GM12874 (cell line): ENCODE measurements at regions not wholly inside any gene's neighbourhood (a gene's known extent, or its start where the extent isn't known, plus 50 kb on each side); places are given as distances from the start of the nearest gene placed in this dataset.

ENCODE experiments used
- TF ChIP-seq, protein P1 (sequence below): IDR thresholded peaks from 2 replicates; pipeline ENCODE4 v1.5.1; 2011; ENCODE audit warnings: low read depth, mild to moderate bottlenecking, control low read depth, low read length, moderate library complexity; ENCODE audit not compliant: insufficient read depth

DNA sequence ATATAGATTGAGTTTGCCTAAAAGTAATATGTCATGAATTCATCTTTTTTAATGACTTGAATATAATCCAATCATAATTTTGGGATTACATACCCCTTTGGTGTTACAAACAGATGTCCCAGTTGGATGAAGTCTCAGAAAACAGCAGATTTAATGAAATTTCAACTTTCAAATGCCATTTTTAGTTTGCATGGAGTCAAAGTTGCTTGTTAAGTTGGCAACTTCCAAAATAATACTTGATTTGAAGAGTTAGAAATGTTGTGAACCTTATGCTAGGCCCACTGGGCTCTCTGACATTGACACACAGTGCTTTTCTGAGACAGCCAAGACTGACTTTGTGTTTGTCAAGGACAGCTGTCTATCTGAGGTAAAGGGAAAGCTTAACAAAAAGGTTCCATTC, 248.1 kb downstream of the KIF20B start:
- TF ChIP-seq, protein P1, sequence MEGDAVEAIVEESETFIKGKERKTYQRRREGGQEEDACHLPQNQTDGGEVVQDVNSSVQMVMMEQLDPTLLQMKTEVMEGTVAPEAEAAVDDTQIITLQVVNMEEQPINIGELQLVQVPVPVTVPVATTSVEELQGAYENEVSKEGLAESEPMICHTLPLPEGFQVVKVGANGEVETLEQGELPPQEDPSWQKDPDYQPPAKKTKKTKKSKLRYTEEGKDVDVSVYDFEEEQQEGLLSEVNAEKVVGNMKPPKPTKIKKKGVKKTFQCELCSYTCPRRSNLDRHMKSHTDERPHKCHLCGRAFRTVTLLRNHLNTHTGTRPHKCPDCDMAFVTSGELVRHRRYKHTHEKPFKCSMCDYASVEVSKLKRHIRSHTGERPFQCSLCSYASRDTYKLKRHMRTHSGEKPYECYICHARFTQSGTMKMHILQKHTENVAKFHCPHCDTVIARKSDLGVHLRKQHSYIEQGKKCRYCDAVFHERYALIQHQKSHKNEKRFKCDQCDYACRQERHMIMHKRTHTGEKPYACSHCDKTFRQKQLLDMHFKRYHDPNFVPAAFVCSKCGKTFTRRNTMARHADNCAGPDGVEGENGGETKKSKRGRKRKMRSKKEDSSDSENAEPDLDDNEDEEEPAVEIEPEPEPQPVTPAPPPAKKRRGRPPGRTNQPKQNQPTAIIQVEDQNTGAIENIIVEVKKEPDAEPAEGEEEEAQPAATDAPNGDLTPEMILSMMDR = no peak

DNA sequence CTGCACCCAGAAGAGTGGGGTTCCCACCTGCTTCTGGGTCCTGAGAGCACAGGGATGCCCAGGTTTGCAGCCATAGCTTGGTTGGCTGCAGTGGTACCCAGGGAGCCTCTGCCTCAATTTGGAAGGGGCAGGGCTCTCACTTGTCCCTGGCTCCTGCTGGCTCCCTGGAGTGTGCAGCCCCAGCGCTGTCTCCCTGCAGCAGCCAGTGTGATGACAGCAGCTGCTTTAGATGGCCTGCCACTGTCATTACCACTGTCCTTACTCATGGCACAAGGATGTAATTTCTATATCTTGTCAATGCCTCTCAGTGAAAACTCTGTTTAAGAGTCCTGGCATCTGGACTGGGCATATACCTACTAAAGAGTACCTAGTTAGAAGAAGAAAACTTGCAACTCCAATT, 250.9 kb downstream of the KIF20B start:
- TF ChIP-seq, protein P1 = no peak

DNA sequence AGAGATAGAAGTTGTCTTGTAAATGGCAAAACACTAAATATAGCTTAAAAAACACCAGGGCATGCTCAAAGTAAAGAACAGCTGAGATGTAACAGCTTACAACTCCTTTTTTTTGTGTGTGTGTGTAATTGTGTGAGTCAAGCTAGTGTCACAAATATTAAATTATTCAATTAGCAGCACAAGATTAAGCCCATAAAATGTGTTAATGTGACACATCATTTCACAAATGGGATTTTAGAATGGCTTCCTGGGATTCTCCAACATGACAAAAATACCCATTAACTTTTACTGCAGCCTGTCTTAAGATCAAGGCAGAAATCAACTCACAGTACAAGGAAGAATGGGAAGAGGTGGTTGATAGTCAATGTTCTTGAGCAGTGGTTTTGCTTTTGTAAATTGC, 251.4 kb downstream of the KIF20B start:
- TF ChIP-seq, protein P1 = no peak

DNA sequence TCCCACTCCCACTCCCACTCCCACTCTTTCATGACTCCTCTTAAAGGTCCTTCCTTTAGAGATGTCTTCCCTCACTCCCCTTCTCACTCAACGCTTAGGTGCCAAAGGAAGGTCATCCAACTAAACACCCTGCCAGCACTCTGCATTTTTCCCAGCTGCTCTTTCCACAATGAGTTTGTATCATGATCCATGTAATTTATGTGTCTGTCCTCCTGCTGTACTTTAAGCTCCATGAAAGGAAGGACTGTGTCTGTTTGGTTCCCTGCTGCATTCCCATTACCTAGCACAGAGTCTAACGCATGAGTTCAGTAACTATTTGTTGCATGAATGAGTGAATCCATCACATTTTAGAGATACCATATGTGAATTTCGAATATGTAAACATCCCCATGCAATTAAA, 252.7 kb downstream of the KIF20B start:
- TF ChIP-seq, protein P1 = no peak

DNA sequence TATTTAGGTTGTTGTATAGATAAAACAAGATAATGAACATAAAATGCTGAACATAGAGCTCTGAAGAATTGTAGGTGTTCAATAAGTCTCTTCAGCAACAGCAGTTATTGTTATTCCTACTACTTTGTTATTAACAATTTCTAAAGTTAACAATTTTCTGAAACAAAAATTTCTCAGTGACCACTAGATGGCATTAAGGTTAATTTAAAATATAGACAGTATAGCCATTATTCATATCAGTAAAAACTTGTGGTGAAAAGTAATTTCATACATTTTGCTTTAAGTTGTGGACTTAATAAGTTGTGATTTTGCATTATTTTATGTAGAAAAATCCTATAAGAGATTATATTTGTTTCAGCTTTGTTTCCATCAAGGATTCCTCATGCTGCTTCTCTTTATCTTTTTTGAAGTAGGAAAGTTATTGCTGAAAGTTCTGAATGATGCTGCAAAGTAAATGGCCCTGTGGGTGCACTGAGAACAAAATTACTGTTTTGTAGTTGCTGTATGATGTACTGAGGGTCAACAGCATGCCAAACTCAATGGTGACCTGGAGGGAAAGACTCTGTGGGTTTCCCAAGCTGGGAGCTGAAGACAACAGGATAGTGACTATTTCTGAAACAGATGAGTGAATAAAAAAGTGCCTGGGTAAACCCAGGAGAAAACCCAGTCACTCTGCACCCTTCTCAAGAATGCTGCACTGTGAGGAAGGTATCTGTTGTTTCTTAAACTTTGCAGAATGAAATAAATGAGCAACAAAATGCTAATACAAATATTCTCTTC, 253.6 kb downstream of the KIF20B start:
- TF ChIP-seq, protein P1 = no peak

DNA sequence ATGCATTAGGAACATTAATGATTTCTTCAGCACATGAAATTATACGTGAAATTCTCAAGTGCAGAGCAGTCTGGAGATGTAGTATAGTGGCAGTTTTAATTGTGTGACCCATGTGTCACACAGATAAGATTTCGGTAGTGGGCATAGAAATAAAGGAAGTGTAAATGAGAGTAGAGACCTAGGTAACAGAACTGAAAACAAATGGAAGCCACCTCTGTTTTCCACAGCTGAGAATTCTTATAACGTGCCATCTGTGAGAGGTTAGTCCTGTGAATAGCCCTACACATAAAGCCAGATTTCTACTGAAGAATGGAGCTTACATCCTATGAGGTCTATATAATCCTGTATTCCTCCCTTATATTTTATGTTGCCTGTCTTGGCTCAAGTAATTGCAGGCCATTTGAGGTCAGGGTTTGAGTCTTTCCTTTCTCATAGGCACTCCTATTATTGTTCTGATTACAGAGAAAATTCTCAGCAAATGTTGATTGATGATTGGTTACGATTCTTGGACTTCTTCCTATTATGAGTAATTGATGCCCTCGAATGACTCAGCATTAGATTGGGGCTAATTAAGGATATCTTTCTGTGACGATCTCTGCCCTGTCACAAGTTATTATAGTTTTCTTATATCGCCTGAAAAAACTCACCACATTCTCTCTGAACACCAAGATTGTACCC, 258.2 kb downstream of the KIF20B start:
- TF ChIP-seq, protein P1 = no peak

DNA sequence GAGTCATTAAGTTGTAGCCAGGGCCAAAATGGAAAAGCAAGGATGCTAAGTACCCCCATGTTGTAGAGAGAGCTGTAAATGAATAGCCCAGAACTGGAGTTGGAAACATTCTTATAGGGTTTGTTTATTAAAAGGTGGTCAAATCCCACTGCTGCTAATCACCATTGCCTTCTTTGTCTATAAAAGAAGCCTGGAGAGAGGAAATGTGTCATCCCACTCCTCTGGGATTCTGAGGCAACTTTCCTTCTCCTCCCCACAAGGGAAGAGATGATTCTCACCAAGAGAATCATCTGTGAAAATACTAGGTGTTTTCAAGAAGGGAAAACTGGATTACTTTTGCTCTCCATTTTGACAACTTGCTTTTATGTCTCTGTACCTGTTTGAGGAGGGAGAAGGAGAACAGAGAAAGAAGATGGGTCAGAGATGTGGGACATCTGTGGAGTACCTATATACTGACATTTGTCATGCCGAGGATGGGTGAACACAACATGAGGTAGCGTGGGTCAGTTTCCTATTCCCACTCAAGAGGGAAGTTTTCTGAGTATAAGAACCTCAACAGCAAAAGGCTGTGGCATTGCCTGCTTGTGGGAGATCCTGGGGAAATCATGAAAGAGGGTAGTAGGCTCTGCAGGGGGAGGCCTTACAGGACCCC, 262.2 kb downstream of the KIF20B start:
- TF ChIP-seq, protein P1 = no peak
